ENCODE measurements at regions not wholly inside any gene's neighbourhood (a gene's known extent, or its start where the extent isn't known, plus 50 kb on each side); places are given as distances from the start of the nearest gene placed in this dataset.

- TF ChIP-seq CTCF (IDR thresholded peaks at IDR 0.05; ENCODE audit: unreplicated experiment) = no peak
- DNase-seq (ENCODE audit: unreplicated experiment) = no peak
- H3K4me3 Mint-ChIP-seq (ENCODE audit: unreplicated experiment) = no peak overlapping the region
- H3K27ac Mint-ChIP-seq (ENCODE audit: low read depth, unreplicated experiment) = no peak overlapping the region
- ChIA-PET CTCF (interaction anchor here (0.6 kb wide), 1 partner anchor 584 kb away, joined by 4 read pairs; no protein-coding TSS in a partner anchor), POLR2A (no interaction called here)
- no TSS peak for BruUV-seq (replicated peaks)
- intact Hi-C loops (cut with micrococcal nuclease) = no loop called here
- H3K36me3 Mint-ChIP-seq (ENCODE audit: insufficient read depth, unreplicated experiment) = no peaks in the 10 kb centered on the region
- peaks cover 22% of the 10 kb centered on the region for H3K4me1 Mint-ChIP-seq (ENCODE audit: insufficient read depth, unreplicated experiment)
- H3K27me3 Mint-ChIP-seq (ENCODE audit: insufficient read depth, unreplicated experiment) = no peaks in the 10 kb centered on the region
- no peaks in the 10 kb centered on the region for H3K9me3 Mint-ChIP-seq (ENCODE audit: unreplicated experiment)
Measured at GRCh38 chr4:175457956-175458355, 354.1 kb downstream of the GPM6A start.

GRCh38 chr4:175459571-175459970 lies 352.5 kb downstream of the GPM6A start:
- no peak for DNase-seq (ENCODE audit: unreplicated experiment)
- TF ChIP-seq CTCF (IDR thresholded peaks at IDR 0.05; ENCODE audit: unreplicated experiment) = no peak
- Mint-ChIP-seq H3K4me3 (ENCODE audit: unreplicated experiment) (no peak overlapping the region), H3K4me1 (ENCODE audit: insufficient read depth, unreplicated experiment) (peaks cover 22% of the 10 kb centered on the region), H3K36me3 (ENCODE audit: insufficient read depth, unreplicated experiment) (no peaks in the 10 kb centered on the region), H3K27ac (ENCODE audit: low read depth, unreplicated experiment) (no peak overlapping the region), H3K9me3 (ENCODE audit: unreplicated experiment) (no peaks in the 10 kb centered on the region), H3K27me3 (ENCODE audit: insufficient read depth, unreplicated experiment) (no peaks in the 10 kb centered on the region)
- ChIA-PET POLR2A (no interaction called here), CTCF (interaction anchor here (1.2 kb wide), 1 partner anchor 14 kb away, joined by 7 read pairs; no protein-coding TSS in a partner anchor)
- no TSS peak for BruUV-seq (replicated peaks)
- intact Hi-C loops (cut with micrococcal nuclease) = no loop called here

- ChIA-PET POLR2A (no interaction called here), CTCF (interaction anchor here (0.6 kb wide), 2 partner anchors 36 to 1081 kb away, joined by 3 read pairs; no protein-coding TSS in a partner anchor)
- no peak for DNase-seq (ENCODE audit: unreplicated experiment)
- Mint-ChIP-seq H3K9me3 (ENCODE audit: unreplicated experiment) (no peaks in the 10 kb centered on the region), H3K4me1 (ENCODE audit: insufficient read depth, unreplicated experiment) (peaks cover 22% of the 10 kb centered on the region), H3K36me3 (ENCODE audit: insufficient read depth, unreplicated experiment) (no peaks in the 10 kb centered on the region), H3K4me3 (ENCODE audit: unreplicated experiment) (no peak overlapping the region), H3K27ac (ENCODE audit: low read depth, unreplicated experiment) (no peak overlapping the region), H3K27me3 (ENCODE audit: insufficient read depth, unreplicated experiment) (no peaks in the 10 kb centered on the region)
- no TSS peak for BruUV-seq (replicated peaks)
- intact Hi-C loops (cut with micrococcal nuclease) = no loop called here
- TF ChIP-seq CTCF (IDR thresholded peaks at IDR 0.05; ENCODE audit: unreplicated experiment) = no peak
Measured at GRCh38 chr4:175460414-175460813, 351.6 kb downstream of the GPM6A start.

- ChIA-PET POLR2A (interaction anchor here (0.7 kb wide), 1 partner anchor 52 kb away, joined by 4 read pairs; no protein-coding TSS in a partner anchor), CTCF (no interaction called here)
- intact Hi-C loops (cut with micrococcal nuclease) = no loop called here
- peaks cover 6% of the 10 kb centered on the region for H3K36me3 Mint-ChIP-seq (ENCODE audit: insufficient read depth, unreplicated experiment)
- H3K4me1 Mint-ChIP-seq (ENCODE audit: insufficient read depth, unreplicated experiment) = peaks cover 30% of the 10 kb centered on the region
- H3K4me3 Mint-ChIP-seq (ENCODE audit: unreplicated experiment) = no peak overlapping the region
- no peak for TF ChIP-seq CTCF (IDR thresholded peaks at IDR 0.05; ENCODE audit: unreplicated experiment)
- no TSS peak for BruUV-seq (replicated peaks)
- peaks cover 19% of the 10 kb centered on the region for H3K9me3 Mint-ChIP-seq (ENCODE audit: unreplicated experiment)
- H3K27ac Mint-ChIP-seq (ENCODE audit: low read depth, unreplicated experiment) = peak overlapping the region; percentile 76
- H3K27me3 Mint-ChIP-seq (ENCODE audit: insufficient read depth, unreplicated experiment) = no peaks in the 10 kb centered on the region
- DNase-seq (ENCODE audit: unreplicated experiment) = peak; percentile 27
Measured at GRCh38 chr4:175469514-175469913, 342.6 kb downstream of the GPM6A start.
